Astrocyte of the spinal cord (primary cell): ENCODE measurements at regions not wholly inside any gene's neighbourhood (a gene's known extent, or its start where the extent isn't known, plus 50 kb on each side); places are given as distances from the start of the nearest gene placed in this dataset.

Experiments used
- DNase-seq: peaks from one replicate; pipeline ENCODE4 v3.0.0; 2011; ENCODE audit warnings: low read depth, low spot score
- H3K4me3 ChIP-seq: 2 replicates; pipeline ENCODE4 v1.5.1; 2011; ENCODE audit warnings: low read depth, mild to moderate bottlenecking, low read length, moderate library complexity
- CTCF ChIP-seq: IDR thresholded peaks from 2 replicates; pipeline ENCODE4 v1.5.1; 2012; ENCODE audit warnings: low read depth, mild to moderate bottlenecking, low read length, inconsistent platforms
- in situ Hi-C: cut with HindIII; loops from 2 replicates; pipeline ENCODE4 v1.10.0; 2017; ENCODE audit warnings: low sequenced_read_pairs

GRCh38 chr2:8472545-8473323 lies 209.1 kb upstream of the ID2 start:
- no peak for TF ChIP-seq CTCF
- no peak for DNase-seq
- no peak overlapping the region for H3K4me3 ChIP-seq
- in situ Hi-C loops: no loop called here

- in situ Hi-C loops: no loop called here
- DNase-seq: no peak
- no peak overlapping the region for H3K4me3 ChIP-seq
- TF ChIP-seq CTCF: no peak
Measured at GRCh38 chr2:8475349-8476031, 206.4 kb upstream of the ID2 start.

- no peak overlapping the region for H3K4me3 ChIP-seq
- no peak for TF ChIP-seq CTCF
- DNase-seq: no peak
- in situ Hi-C loops: no loop called here
Measured at GRCh38 chr2:8477552-8478470, 204.0 kb upstream of the ID2 start.

GRCh38 chr2:8478471-8478793 lies 203.4 kb upstream of the ID2 start:
- DNase-seq: no peak
- no peak overlapping the region for H3K4me3 ChIP-seq
- in situ Hi-C loops: no loop called here
- TF ChIP-seq CTCF: no peak

GRCh38 chr2:8479298-8479697 lies 202.6 kb upstream of the ID2 start:
- in situ Hi-C loops: no loop called here
- TF ChIP-seq CTCF: no peak
- H3K4me3 ChIP-seq: no peak overlapping the region
- no peak for DNase-seq

- no peak for DNase-seq
- no peak for TF ChIP-seq CTCF
- in situ Hi-C loops: no loop called here
- no peak overlapping the region for H3K4me3 ChIP-seq
Measured at GRCh38 chr2:8480915-8481314, 200.9 kb upstream of the ID2 start.
